ENCODE measurements at regions not wholly inside any gene's neighbourhood (a gene's known extent, or its start where the extent isn't known, plus 50 kb on each side); places are given as distances from the start of the nearest gene placed in this dataset.
"Not testable (repeated sequence)": the region's sequence is repeated elsewhere in the genome, so short reads cannot be mapped to it uniquely, and the experiment has no call there.

DNA sequence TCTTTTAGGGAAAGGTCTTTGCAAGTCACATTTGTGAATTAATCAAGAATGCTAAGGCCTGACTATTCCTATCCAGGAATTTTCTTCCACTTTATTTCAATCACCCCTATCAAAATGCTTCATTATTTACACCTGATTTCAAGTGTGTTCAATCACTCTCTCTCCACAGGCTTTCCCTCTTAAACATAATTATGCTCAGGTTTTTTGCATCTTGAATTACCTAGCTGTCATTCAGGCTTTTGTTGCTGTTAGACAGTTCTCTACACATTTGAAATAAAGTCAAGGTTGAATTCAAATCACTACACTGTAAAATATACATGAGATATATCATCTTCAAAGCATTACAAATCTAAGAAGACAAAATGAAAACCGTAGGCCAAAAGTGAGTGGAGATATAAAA is 941.3 kb upstream of the SLITRK1 start:
- no peak for DNase-seq

DNA sequence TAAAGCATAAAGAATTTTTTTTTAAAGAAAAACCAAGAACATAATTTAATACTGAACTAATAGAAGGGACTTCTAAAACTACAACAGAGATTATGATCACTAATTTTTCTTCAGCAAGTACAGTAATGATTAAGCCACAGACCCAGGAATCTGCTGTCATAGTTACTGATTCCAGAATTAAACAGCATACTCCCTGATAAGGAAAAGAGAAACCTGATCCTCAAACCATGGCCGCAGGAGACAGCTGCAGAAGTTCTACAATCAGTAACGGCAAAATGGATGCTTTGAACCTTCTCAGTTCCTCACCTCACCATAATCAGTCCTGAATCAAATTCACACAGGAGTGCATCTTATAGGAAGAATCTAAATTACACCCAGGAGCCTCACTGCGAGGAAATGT is 939.0 kb upstream of the SLITRK1 start:
- DNase-seq, result no peak

DNA sequence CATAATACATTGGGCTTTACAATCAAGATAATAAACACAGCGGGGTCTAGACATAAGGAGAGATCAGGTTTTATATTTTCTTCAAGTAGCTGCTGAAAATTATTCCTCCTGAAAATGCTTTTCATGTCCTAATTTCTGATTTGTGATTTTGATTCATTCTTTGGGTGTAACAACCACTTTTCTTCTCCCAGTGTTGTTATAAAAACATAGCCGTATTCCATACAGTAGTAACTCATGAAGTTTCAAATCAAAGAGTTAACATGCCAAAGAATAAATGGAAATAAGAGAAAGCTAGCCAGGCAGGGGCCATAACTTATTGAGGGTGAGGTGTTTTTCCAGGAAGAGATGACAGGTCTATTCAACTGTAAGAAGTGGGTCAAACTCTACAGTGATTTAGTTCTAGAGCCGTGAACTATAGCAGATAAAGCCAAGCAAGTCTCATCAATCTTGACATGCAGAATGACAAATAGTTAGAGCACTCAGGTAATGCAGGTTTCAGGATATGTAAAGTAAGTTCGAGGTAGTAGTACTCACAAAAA is 934.4 kb upstream of the SLITRK1 start:
- no peak for DNase-seq

DNA sequence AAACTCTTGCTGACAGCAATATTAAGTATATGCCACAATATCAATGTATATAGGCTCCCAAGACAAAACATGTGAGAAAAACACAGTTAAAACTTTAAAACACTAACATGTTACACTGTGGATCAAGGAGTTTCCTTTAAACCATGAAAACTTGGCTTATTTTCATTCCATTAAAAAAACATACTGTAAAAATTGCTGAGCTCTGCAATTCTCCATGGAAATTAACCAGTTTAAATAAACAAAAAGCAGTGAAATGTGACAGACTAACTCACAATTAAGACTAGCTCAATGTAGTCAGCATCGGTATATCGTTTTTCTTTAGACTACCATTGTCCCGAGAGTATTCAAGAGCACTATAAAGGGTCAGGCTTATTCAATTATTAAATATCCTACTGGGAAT is 930.5 kb upstream of the SLITRK1 start:
- no peak for DNase-seq

DNA sequence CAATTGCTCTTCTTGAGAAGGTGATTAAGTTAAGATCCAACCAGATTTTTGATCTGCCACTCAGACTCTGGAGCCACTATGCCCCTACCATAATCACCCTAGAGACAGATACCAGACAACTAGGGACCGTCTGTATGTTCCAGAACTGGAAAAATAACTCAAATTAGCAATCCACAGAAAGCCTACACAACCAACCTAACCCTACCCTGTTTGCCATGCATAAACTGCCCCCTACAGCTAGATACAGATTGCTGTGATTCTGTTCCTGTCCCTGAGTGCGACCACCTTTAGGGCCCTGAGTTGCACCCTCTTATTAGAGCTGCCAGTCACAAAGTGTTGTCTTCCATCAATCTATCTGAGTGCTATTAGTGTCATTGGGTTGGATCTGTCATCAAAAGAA is 929.8 kb upstream of the SLITRK1 start:
- no peak for DNase-seq

DNA sequence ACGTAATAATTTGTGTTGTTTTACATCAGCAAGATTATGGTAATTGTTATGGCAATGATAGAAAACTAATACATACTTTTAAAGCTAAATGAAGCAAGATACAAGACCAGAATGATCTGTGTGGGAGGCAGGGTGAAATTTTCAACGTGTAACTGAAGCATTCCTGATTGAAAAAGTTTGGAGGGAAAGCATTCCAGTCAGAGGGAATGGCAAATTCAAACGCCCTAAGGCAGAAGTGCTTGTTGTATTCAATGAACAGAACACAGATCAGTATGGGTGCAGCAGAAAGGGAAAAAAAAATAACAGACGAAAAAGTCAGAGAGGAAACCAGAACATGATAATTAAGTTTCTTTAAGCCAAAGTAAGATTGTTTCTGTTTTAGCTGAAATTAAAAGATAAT is 928.5 kb upstream of the SLITRK1 start:
- DNase-seq, result no peak

DNA sequence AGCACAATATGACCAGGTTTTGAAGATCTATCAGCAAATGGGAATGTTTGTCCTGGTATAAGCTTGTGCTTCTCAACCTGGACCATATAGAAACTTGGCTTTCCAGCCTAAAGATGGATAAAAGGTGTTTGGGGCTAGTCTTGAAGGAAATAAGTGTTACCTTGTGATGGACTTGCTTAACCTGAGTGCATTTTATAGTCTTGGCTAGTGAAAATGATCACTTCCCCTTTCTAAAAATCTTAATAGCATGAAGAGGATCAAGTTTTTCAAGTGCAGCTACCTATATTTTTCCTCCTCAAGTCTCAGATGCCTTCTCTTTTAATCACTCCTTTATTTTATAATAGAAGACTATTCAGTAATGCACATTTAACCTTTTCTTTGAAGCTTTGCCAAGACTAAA is 919.8 kb upstream of the SLITRK1 start:
- DNase-seq, result no peak

DNA sequence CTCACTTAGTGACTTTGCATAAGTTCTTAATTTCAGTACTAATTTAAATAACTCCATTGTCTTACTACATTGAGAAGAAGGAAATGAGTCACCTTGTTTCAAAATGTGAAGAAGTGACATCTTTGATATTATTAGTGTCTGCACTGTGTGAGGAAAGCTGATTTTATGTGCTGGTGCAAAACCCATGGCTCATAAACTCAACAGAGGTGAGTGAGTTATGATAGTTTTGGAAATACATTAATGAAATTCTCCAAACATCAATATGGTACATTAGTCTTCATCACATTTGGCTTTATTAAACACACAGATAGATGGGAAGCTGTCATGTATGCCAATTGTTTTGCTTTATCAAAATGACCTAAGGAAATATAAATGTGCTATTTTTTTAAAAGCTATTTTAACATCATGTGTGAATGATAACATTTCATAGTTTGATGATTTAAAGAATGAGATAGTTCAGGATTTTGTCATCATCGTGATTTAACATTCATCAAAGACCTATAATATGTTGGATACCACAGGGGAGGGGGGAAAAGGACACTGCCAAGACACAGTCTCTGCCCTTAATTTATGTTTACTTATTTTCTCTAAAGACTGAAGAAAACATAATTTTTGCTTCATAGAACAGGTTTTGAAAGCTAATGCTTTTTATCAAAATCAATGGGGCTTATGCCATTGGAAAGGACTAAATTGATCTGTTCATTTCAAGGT is 902.3 kb upstream of the SLITRK1 start:
- DNase-seq, result no peak

DNA sequence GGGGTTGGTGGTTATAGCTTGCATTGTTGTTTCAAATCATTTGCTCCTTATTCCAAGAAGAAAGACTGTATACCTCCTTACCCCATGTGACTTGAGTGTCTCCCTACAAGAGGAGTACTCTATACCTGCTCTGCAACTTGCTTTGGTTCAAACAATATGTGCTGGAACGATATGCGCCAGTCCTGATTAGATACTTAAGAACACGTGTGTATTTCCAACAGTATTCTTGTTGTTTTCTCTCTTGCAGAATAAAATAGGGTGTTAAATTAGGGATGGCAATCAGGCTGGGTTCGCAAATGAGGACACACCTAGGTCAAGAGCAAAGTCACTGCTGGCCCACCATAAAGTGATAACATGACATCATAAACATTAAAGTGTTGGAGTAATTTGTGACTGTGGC is 895.0 kb upstream of the SLITRK1 start:
- DNase-seq, result no peak

DNA sequence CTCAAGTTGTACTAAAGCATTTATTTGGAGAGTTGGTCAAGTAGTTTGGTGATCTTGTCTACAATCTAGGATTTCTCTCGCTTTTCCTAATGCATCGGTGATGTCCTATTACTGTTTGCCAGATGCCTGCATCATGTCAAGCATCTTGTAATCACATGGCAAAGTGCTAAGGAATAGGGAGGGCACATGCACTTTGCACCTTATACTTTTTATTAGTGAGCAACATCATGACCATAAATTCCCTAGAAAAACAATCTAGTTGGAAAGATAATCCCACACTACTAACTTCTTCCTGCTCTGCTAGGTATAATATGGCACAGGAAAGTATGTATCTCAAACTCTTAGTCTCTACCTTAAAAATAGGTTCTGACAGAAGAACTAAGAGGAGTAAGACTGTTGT is 894.3 kb upstream of the SLITRK1 start:
- DNase-seq, result no peak

DNA sequence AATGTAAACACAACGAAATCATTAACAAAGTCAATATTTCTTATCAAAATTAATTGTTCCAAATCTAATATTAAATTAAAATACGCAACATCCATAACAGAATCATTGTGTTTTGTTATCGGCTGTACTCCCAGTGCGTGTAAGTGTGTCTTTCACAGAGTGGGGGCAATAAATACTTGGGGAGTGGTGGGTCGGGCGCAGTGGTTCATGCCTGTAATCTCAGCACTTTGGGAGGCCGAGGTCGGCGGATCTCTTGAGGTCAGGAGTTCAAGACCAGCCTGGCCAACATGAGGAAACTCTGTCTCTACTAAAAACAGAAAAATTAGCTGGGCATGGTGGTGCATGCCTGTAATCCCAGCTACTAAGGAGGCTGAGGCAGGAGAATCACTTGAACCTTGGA is 893.6 kb upstream of the SLITRK1 start:
- not testable (repeated sequence) for DNase-seq

DNA sequence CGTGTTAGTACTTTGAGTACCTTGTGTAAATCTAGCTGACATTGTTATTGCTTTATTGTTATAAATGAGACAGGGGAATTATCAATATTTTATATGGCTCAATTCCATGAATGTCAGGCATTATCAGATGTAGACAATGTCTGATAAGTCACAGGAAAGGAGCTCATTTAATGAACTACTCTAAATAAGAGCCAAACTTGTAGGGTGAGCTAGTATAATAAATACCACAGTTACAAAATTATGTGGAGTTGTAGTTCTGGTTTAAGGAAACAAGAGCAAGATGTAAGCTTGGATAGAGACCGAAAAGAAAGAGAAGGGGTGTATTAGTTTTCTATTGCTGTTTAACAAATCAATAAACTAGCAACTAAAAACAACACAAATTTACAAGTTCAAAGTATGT is 891.8 kb upstream of the SLITRK1 start:
- DNase-seq, result no peak

DNA sequence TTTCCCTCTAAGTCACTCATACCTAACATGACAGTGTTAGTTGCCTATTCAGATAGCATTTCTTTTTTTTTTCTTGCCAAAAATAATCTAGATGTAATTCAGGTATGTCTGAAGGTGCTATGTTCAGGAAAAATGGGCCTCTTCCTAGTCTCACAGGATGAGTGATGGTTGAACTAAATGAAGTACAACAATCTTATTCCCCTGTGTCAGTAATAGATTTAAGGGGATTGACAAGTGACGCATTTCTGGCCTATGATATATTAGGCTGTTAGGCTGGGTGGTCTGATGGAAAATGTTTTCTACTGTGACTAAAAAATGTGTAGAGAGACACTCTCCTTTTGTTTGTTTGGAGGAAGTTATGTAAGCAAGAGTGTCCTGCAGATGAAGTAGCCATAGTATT is 878.7 kb upstream of the SLITRK1 start:
- no peak for DNase-seq

DNA sequence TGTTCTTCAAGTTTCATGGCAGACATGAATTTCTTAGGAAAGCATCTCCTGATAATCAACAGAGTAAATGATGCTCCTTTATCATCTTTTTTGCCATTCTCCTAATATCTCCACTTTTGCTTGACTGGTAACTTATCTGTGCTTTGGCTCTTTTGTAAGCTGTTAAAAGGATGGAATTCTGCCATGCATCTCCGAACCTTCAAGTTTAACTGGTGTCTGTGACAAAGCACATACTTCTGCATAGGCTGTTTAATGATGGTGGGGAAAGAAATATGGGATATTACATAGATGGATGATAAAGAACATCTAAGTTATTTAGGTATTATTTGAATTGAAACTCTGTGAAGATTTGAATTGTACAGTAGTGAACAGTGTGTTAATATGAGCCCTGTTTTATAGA is 866.9 kb upstream of the SLITRK1 start:
- no peak for DNase-seq

DNA sequence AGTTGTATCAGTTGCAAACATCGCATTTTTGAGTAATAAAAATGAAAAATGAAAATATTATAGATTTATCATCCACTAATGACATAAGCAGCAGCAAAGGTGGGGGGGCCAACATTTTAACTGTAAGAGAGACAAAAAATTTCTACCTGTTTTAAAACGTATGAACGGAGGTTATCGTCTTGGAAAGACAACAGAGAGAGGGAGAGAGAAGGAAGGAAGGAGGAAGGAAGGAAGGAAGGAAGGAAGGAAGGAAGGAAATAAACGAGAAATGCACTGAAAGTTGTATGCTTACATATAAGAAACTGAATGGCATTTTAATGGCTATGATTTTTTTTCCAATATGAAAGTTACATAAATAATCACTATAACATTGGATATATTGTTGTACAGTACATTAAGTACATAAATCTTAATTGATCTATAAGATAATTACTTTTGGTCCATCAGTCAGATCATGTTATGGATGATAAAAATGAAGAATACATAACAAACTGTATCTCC is 862.8 kb upstream of the SLITRK1 start:
- DNase-seq, result no peak

DNA sequence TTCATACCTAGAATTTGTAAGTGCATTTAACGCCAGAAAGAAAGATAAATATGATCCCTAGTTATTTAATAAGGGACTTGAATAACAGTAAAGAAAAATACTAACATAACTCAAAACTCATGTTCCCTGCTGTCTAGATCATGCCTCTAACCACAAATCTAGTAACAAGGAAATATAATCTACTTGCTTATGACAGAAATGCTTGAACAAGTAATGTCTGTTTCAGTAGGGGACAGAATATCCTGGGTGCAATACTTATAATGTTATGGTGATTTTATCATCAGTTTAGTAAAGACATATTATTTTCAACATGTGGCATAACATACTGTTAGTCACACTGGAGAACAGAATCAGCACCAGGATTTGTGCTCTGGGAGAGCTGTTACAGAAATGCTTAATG is 861.9 kb upstream of the SLITRK1 start:
- DNase-seq, result no peak

DNA sequence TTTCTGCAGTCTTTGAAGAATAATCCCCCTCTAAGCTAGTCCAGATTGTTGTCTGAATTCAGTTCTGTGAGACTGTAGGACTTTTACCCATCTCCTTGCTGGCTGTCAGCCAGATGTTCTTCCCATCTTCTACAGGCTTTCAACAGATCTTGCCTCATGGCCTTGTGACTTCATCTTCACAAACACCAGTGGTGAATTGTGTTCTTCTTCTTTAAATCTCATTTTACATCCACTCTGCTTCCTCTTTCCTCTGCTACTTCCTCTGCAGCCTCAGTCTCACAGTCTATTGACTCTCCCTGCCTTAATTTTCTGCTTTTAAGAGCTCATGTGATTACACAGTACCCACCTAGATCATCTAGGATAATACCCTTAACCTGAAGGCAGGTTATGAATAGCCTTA is 859.0 kb upstream of the SLITRK1 start:
- no peak for DNase-seq

DNA sequence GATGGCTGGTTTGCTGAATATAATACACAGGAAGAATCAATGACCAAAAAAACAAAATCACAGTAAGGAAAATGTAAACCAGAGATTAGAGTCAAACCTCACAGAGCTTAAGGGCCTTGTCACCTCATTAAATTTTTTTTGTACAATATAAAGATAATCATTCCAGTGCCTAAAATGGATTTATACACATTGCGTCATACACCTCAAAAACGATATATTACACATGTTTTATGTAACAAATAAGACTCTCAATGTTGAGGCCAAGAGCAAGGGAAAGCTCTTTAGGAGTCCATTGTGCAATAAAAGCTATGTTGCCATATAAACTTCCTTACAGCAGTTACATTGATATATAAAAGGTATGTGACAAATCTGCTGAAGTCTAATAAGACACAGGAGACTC is 856.7 kb upstream of the SLITRK1 start:
- no peak for DNase-seq

DNA sequence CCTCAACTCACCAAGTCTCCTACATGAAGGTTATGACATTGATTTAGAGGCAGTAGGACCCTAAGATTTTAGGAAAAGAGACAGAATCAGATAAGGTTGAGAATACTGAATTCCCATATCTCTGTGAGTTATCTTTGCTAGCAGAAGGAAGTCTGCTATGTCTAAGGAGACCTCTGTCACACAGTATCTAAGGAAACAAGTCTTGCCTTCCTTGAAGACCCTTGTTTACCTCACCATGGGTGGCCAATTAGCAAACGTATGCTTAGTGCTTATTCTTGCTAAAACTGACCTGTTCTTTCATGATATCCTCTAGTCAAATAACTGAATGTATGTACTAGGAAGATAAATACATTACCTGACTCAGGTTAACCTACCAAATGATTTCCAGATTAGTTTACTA is 855.4 kb upstream of the SLITRK1 start:
- DNase-seq, result no peak

DNA sequence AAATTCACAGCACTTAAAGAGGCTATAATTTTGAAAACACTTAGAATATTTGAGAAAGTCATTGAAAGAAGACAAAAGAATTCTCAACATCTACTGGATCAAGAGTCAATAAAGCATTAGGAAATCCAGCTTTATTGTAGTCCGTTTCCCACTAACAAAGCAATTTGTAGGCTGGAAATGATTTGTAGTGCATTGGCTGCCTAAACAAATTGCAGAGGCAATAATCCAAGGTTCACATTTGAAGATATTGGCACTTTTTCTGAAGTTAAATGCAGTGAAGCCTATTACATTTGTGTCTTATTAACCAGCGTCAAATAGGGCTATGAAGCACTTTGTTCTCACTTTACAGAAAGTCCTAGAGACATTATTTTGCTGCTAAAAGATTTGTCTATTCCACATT is 848.1 kb upstream of the SLITRK1 start:
- no peak for DNase-seq

DNA sequence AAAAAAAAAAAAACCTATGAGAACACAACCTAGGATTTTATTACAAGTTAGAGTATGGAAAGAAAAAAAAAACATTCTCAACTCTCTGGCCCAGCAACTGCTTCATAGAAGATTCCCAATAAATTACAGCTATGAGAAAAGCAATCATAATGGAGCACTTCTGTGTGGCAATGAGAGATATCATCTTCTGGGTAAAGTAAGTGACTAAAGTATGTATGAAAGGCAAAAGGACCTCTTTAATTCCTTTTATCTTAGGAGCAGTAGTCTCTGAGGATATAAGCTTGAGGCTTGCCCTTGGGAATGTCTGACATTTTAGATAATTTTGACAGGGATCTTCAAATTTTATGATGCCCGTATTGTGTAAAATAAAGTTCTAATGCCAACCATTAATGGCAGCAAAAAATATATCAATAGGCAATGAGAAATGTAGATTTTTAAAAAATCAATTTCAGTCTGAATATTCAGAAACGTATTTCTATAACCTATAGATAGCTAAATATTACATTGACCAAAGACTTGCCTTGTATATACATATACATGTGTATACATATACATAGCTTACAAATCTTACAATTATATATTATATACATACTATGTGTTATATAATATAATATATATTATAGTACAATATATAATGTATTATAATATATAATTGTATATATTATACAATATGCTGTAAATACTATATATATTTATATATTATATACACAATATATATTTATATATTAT is 823.9 kb upstream of the SLITRK1 start:
- DNase-seq, result no peak

DNA sequence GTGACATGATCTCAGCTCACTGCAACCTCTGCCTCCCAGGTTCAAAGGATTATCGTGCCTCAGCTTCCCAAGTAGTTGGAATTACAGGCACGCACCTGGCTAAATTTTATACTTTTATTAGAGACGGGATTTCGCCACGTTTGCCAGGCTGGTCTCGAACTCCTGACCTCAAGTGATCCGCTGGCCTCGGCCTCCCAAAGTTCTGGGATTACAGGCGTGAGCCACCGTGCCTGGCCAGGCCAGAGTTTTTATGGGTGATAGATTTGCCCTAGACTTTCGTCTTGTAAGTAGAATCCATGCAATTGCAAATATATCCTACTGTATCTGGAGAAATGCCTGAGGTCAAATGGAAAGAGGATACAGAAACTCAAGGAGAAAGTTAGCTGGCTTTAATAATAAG is 819.9 kb upstream of the SLITRK1 start:
- DNase-seq, result no peak

DNA sequence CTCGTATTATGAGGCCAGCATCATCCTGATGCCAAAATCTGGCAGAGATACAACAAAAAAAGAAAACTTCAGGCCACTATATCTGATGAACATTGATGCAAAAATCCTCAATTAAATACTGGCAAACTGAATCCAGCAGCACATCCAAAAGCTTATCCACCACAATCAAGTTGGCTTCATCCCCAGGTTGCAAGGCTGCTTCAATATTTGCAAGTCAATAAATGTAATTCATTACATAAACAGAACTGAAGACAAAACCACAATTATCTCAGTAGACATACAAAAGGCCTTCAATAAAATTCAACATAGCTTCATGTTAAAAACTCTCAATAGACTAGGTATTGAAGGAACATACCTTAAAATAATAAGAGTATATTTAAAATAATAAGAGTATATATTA is 815.3 kb upstream of the SLITRK1 start:
- not testable (repeated sequence) for DNase-seq

DNA sequence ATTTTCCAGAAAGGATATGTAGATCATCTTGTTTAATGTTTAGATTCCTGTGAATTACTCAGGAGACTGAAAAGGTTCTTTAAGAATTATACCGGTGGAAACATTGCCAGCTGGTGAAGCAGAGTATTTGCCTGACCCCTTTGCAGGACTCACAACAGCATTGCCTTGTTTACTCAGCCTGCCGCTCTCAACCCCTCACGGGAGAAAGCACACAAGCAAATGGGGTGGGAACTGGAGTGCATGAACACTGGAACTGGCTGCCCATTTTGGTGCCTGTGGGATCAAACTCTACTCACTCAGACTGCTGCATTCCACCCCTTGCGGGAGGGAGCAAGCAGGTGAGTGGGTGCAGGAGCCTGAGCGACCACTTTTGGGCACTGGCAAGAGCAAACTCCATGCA is 804.7 kb upstream of the SLITRK1 start:
- DNase-seq, result no peak

DNA sequence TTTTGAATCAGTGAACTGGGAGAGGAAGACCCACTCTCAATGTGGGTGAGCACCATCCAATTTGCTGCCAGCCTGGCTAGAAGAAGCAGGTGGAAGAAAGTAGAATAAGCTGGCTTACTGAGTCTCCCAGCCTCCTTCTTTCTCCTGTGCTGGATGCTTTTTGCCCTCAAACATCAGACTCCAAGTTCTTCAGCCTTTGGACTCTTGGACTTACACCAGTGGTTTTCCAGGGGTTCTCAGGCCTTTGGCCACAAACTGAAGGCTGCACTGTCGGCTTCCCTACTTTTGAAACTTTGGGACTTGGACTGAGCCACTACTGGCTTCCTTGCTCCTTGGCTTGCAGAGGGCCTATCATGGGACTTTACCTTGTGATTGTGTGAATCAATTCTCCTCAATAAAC is 804.2 kb upstream of the SLITRK1 start:
- DNase-seq, result no peak
